Tongue (tissue), 1 donor: ENCODE measurements at regions not wholly inside any gene's neighbourhood (a gene's known extent, or its start where the extent isn't known, plus 50 kb on each side); places are given as distances from the start of the nearest gene placed in this dataset.

Source experiments
- DNase-seq: peaks from one replicate; pipeline ENCODE4 v3.0.0-alpha.2; 2015

DNA sequence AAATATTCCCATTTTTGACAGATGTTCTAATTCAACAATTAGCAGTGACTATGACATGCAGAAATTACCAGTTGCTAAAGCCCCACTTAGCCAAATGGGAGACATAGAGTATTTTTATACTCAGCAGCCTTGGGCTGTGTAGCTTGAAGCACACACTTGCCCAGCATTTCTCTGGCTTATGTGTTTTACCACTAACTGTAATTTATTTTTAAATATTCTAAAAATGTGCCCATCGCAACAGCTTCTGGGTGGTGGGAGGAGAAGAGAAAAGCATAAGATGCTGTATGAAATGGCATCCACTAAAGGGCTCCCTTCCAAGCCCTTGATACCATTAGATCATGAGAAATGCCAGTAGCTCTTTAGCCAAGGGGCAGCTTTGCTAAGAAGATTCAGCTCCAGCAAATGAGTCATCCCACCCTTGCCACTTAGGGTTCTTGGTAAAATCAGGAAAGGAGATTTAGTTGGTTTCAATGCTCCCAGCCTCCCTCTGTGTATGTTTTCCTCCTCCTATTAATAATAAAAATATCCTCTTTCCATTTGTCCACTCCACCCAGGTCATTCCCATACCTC lies 462.7 kb upstream of the DEPDC1 start:
- DNase-seq, result no peak

GRCh38 chr1:68961143-68961542 lies 464.3 kb upstream of the DEPDC1 start:
- DNase-seq, result no peak

- no peak for DNase-seq
These were observed 466.5 kb upstream of the DEPDC1 start for GRCh38 chr1:68963353-68963752.

DNA sequence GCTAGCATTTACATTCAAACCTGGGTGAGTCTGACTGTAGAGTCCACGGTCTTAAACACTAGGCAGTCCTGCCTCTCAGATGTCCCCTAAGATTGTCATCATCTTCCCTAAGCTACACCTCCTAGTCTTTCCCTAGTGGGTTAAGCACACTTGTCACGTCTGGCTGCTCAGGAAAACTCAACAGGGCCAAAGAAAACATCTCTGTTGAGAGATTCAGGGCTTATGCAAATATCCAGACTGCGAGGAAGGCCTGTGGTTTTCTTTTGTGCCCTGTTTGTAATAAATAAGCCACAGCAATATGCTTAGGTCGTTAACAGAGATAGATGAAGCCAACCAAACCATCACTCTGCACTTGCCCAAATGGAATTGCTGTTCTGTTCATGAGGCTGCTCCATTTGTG lies 472.6 kb upstream of the DEPDC1 start:
- DNase-seq, result no peak

DNA sequence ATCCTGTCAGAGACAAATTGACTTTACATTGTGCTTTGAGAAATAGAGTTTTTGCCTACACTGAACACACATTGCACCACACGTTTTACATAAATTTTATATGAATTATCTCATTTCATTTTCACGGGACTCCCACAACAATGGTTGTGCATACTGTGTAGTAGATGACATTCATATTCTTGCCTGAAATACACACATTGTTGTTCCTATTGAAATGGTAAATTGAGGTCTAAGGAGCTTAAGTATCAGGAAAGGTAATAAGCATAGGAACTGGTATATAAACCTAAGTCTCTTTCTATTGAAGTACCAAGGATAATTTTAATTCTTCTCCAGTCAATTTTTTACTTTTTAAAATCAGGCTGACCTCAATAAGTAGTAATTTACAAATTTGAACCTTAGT lies 473.7 kb upstream of the DEPDC1 start:
- DNase-seq, result no peak

DNA sequence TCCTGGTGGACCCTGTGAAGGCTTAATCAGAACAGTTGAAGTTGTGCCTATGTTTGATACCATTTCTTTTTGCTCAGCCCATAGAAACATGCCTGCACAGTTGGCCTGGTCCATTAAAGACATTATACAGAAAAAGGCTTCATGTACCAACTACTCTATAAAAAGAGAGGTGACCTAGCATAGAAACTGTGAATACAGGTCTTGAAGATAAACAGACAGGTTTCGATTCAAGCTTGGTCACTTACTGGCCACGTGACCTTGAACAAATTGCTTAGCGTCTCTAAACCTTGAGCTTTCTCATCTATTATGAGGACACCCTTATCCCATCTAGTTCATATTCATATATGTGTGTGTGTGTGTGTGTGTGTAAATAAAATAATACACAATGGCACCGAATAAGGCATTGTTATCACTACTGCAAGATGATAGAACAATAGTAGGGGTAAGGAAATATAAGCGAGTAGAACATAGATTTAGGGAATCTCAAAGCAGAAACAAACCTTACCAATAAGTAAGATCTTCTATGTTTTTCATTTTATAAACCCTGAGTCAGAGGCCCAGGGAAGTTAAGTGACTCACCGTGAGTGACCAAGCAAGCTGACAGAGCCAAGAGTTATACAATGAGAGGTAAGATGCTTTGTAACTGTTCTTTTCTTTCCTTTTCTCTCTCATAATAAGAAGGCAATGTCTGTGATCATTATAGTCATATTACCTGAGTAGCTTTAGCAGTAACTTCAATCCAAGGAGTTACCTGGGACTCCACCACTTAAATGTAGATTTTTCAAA lies 476.8 kb upstream of the DEPDC1 start:
- no peak for DNase-seq

- DNase-seq, result no peak
These were observed 477.6 kb upstream of the DEPDC1 start for GRCh38 chr1:68974447-68974846.

GRCh38 chr1:68975212-68975933 lies 478.5 kb upstream of the DEPDC1 start:
- peak; percentile 51 for DNase-seq

DNA sequence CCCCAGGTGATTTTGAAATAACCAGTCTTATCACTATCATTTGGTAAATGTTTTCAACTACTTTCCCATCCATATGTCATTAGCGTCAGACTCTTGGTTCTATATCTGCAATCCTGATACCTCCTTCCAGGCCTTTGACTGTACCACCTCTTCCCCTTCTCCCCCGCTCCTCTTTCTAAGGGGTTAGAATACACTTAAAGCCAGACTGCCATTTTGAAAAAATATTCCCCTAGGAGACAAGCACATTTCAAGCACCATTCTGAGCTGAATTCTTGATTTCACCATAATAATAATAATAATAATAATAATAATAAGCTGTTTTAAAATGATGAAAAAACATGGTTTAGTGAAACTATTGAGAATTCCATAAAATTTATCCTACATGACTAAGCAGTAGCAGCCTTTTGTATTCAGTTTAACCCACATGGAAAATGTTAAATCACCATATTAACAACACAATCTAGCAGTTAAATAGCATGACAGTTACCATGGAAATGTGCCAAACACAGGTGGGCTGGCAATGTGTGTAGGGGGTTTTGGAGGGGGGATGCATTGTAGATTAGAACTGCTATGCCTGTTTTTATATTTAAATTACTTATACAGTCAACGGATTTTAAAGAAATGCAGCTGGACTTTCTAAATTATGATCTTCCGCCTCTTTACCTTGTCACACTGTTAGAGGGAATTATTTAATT lies 480.2 kb upstream of the DEPDC1 start:
- DNase-seq, result no peak

GRCh38 chr1:68979891-68980290 lies 483.0 kb upstream of the DEPDC1 start:
- no peak for DNase-seq

- no peak for DNase-seq
These were observed 487.4 kb upstream of the DEPDC1 start for GRCh38 chr1:68984289-68984688.

GRCh38 chr1:68994096-68994495 lies 497.2 kb upstream of the DEPDC1 start:
- no peak for DNase-seq

DNA sequence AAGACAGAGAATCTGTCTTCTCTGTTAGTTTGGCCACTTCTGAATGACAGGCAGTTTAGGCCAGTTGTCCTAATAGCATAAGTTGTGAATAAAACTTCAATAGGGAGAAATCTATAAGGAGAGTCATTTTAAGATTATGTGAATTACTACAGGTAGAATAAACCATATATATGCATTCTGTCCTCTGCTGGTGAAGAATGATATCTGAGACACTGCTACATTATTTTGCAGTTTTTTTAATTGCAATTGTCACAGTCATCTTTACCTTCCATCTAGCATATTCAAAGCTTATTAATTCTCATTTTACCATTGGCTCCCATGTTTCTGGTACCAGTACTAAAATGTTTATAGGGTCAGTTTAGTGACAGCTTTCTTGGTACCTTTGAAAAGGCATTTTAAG lies 519.6 kb upstream of the DEPDC1 start:
- DNase-seq, result no peak

- DNase-seq, result no peak
These were observed 532.8 kb upstream of the DEPDC1 start for GRCh38 chr1:69029649-69030048.

DNA sequence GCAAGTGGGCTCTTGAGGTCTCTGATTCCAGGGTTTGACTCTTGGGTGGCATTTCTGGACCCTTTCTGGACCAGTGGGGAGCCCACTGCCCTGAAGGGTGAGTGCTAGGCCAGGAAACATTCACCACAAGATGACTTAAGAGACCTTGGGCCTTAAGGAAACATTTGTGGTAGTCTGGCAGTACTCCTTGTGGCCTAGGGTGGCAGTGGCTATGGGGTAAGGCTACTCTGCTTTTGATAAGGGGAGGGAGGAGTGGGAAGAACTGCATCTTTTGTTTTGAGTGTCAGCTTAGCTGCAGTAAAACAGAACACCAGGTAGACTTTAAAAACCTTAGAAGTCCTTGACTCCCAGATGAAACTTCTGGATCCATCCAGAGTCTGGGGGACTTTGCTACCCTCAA lies 529.3 kb upstream of the LRRC7 start:
- DNase-seq, result no peak

DNA sequence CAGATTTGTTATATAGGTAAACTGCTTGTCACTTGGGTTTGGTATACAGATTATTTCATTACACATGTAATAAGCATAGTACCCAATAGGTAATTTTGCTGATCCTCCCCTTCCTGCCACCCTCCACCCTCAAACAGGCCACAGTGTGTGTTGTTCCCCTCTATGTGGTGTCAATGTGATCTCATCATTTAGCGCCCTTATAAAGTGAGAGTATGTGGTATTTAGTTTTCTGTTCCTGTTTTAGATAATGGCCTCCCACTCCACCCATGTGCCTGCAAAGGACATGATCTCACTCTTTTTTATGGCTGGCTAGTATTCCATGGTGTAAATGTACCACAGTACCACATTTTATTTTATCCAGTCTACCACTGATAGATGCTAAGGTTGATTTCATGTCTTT lies 522.1 kb upstream of the LRRC7 start:
- no peak for DNase-seq

GRCh38 chr1:69055194-69055593 lies 512.5 kb upstream of the LRRC7 start:
- peak; percentile 4 for DNase-seq

GRCh38 chr1:69058454-69058853 lies 509.3 kb upstream of the LRRC7 start:
- no peak for DNase-seq

DNA sequence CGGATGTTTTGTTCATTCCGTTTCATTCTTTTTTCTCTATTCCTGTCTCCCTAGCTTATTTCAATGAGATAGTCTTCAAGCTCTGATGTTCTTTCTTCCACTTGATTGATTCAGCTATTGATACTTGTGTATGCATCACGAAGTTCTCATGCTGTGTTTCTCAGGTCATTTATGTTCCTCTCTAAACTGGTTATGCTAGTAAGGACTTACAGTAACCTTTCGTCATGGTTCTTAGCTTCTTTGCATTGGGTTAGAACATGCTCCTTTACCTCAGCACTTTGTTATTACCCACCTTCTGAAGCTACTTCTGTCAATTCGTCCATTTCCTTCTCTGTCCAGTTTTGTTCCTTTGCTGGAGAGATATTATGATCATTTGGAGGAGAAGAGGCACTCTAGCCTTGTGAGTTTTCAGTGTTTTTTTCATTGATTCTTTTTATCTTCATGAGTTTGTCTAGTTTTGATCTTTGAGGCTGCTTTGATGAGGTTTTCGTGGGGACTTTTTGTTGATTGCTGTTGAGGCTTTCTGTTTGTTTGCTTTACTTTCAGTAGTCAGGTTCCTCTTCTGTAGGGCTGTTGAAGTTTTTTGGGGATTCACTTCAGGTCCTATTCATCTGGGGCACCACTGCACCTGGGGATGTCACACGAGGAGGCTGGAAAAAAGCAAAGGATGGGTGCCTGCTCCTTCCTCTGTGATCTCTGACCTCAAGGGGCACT lies 496.9 kb upstream of the LRRC7 start:
- DNase-seq, result no peak

- DNase-seq, result no peak
These were observed 494.5 kb upstream of the LRRC7 start for GRCh38 chr1:69073176-69073575.

GRCh38 chr1:69076631-69077030 lies 491.1 kb upstream of the LRRC7 start:
- DNase-seq, result no peak

GRCh38 chr1:69077198-69077597 lies 490.5 kb upstream of the LRRC7 start:
- DNase-seq, result no peak
